Liver (tissue), 3 donors: ENCODE measurements at regions not wholly inside any gene's neighbourhood (a gene's known extent, or its start where the extent isn't known, plus 50 kb on each side); places are given as distances from the start of the nearest gene placed in this dataset.

Experiments used
- CTCF ChIP-seq: fragments of 150-350 bp; IDR thresholded peaks from 2 replicates; pipeline ENCODE4 v1.5.1; 2017; ENCODE audit warnings: improper control_type of control experiment, low read depth, low read length; ENCODE audit not compliant: missing input control
- EGR1 ChIP-seq, 2 donors: IDR thresholded peaks; 2 replicates each; pipeline ENCODE4 v1.6.1; 2016 to 2018; ENCODE audit warnings: antibody characterized with exemption in 2 of 2, low read depth in 2 of 2
- HNF4A ChIP-seq, 2 donors: conservative IDR thresholded peaks; 2 replicates each; pipeline ENCODE4 v1.6.1; 2016; ENCODE audit warnings: antibody characterized with exemption in 2 of 2, mild to moderate bottlenecking in 2 of 2
- MAX ChIP-seq: IDR thresholded peaks from 2 replicates; pipeline ENCODE4 v1.6.1; 2016; ENCODE audit warnings: antibody characterized with exemption
- RAD21 ChIP-seq, 2 donors: IDR thresholded peaks; 2 replicates each; pipeline ENCODE4 v1.6.1; 2016; ENCODE audit warnings: antibody characterized with exemption in 2 of 2, mild to moderate bottlenecking in 2 of 2
- YY1 ChIP-seq: IDR thresholded peaks from 2 replicates; pipeline ENCODE4 v1.6.1; 2016; ENCODE audit warnings: antibody characterized with exemption, mild to moderate bottlenecking
- donor health status: healthy.
- donor health status: healthy.

GRCh38 chr3:56983427-56983826, 77.0 kb upstream of the SPATA12 start:
- TF ChIP-seq CTCF (no peak), HNF4A (conservative IDR thresholded peaks at IDR 0.05) (no peak), MAX (no peak), EGR1 (IDR thresholded peaks at IDR 0.05; ENCODE audit: low read depth in 2 of 2) (no peak), YY1 (no peak), RAD21 (IDR thresholded peaks at IDR 0.05) (no peak)
